Activated naive CD4-positive, alpha-beta T cell treated with anti-CD3 and anti-CD28 coated beads, Interleukin-2, amount 50 U/mL, for 16 hours (primary cell): ENCODE measurements at regions not wholly inside any gene's neighbourhood (a gene's known extent, or its start where the extent isn't known, plus 50 kb on each side); places are given as distances from the start of the nearest gene placed in this dataset.
"Not testable (repeated sequence)": the region's sequence is repeated elsewhere in the genome, so short reads cannot be mapped to it uniquely, and the experiment has no call there.

ENCODE experiments used
- DNase-seq: peaks from one replicate; pipeline ENCODE4 v3.0.0-alpha.2; 2020

GRCh38 chr12:116361414-116362223 is 84.1 kb upstream of the MED13L start:
- DNase-seq = no peak

- DNase-seq = no peak
These were observed 87.6 kb upstream of the MED13L start for GRCh38 chr12:116365114-116365513.

DNA sequence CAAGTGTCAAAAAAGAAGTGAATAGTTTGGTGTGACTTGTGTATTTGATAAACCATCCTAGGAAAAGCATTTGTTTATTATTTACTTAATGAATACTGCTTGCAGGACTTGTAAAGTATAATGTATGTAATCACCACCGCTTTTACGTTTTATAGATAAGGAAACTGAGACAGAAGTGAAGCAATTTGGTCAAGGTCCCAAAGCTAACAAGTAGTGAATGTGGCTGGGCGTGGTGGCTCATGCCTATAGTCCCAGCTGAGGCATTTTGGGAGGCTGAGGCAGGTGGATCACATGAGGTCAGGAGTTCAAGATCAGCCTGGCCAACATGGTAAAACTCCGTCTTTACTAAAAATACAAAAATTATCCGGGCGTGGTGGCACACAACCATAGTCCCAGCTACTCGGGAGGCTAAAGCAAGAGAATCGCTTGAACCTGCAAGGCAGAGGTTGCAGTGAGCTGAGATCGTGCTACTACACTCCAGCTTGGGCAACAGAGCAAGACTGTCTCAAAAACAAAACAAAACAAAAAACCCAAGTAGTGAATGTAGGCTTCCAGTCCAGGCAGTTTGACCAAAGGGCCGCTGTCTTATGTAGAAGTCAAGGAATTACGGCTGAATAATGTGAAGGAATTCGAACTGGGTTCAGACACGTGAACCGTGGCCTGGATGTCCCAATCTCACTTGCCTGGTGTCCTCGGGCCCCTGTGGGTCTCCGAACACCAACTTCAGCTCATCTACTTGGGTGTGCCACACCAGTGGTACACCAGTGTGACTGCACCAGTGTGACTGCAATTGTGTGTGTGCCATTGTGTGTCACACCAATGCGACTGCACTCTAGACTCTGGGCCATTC is 88.3 kb upstream of the MED13L start:
- DNase-seq = no peak

DNA sequence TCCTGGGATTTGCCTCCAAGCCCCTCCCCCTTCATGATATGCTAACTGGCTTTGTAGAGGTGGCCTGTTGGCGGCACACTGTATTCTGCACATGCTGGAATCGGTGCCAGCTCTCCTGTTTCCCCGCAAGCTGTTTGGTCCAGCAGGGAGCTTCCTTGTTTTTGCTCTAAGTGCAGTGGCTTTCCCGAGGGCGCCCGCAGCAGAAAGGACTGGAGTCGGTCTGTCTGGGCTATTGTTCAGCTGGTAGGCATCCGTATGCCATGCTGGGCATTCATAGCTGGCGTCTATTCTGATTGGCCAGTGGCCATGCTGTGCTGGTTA is 88.9 kb upstream of the MED13L start:
- no peak for DNase-seq

DNA sequence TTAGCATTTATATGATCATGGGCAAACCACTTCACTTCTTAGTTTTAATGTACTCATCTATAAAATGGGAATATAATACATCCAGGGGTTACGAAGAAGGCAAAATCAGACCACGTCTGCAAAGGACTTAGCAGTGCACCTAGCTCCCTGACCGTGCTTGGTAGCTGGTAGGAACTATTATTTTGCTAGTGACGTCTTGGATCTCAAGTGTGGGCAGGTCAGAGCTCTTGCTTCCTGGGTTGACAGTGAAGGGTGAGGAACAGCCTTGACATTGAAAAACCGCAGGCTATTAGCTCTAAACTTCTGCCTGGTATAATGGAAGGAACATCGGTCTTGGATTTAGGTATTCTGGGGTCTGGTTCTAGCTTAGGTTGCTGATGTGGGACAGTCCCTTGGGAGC is 89.3 kb upstream of the MED13L start:
- DNase-seq = no peak

- DNase-seq = no peak
These were observed 91.0 kb upstream of the MED13L start for GRCh38 chr12:116368196-116369194.

- no peak for DNase-seq
These were observed 92.5 kb upstream of the MED13L start for GRCh38 chr12:116370004-116370404.

- DNase-seq = no peak
These were observed 93.5 kb upstream of the MED13L start for GRCh38 chr12:116370886-116371580.

- DNase-seq = no peak
These were observed 95.3 kb upstream of the MED13L start for GRCh38 chr12:116372815-116373214.

DNA sequence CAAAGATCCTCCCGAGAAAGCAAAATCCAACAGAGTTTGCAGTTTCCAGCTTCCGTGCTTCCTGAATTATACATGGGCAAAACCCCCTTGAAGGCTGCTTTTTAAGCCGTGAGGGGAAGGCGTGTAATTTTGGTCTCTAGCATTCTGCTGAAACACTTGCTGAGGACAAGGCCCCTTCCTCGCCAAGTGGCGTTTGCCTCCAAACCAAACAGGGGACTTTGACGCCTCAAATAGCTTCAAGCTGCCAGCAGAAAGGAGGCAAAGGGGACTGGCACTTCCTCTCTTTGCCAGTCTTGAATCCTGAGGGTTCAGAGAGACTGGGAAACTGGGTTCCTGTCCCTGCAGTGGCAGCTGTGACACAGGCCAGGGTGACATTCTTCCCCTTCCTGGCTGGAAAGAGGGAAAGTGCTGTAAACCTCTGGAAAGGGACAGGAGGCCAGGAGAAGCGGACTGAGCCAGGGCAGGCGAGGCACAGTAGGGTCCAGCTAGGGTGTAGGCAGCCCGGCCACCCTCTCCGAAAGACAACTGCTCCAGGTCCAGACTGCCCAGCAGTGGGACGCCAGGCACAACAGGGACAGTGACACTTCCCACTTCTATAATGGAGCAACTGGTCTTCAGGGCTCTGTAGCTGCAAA is 96.2 kb upstream of the MED13L start:
- no peak for DNase-seq

- DNase-seq = no peak
These were observed 96.7 kb upstream of the MED13L start for GRCh38 chr12:116374207-116374606.

- no peak for DNase-seq
These were observed 97.9 kb upstream of the MED13L start for GRCh38 chr12:116375278-116375842.

- no peak for DNase-seq
These were observed 99.1 kb upstream of the MED13L start for GRCh38 chr12:116376354-116377193.

- not testable (repeated sequence) for DNase-seq
These were observed 99.7 kb upstream of the MED13L start for GRCh38 chr12:116377194-116377571.

DNA sequence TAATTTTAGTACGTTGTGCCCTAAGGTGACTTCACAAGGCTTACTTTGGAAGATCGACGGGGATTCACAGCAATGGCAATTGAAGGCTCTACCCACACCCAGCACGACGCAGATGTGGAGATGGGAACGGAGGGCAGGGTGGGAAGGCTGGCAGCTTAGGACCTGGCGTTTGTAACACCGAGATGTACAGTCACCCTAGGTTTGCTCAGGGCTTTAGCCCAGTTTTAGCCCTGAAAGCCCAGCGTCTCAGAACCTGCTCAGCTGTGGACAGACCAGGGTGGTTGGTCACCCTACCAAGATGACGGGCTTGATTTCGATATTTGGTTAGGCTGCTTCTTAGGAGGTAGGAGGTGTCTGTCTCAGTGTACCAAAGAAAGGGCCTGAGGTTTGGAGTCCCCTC is 100.5 kb upstream of the MED13L start:
- DNase-seq = no peak

DNA sequence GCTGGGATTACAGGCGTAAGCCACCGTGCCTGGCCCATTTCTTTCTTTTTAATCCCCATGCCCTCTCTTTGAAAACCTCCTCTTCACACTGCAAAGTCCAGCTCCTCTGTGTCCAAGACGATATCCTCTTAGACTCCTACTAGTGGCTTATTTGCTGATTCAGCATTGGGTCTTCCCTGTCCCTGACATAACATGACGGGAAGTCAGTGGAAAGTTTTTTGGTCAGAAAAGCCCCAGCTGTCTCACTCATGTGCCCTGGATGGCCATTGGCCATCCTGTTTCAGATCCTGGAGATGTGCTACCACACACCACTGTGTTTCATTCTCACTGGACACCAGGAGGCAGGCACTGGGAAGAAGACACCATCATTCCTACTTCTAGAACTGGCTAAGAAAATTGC is 102.6 kb upstream of the MED13L start:
- DNase-seq = no peak

DNA sequence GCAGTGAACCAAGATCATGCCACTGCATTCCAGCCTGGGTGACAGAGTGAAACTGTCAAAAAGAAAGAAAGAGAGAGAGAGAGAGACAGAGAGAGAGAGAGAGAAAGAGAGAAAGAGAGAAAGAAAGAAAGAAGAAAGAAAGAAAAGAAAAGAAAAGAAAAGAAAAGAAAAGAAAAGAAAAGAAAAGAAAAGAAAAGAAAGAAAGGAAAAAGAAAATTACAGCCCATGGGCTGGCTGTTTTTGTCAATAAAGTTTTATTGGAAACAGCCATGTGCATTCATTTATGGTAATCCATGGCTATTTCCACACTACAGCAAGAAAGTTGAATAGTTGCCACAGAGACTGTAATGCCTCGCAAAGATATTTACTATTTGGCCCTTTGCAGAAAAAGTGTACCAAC is 103.2 kb upstream of the MED13L start:
- DNase-seq = not testable (repeated sequence)

DNA sequence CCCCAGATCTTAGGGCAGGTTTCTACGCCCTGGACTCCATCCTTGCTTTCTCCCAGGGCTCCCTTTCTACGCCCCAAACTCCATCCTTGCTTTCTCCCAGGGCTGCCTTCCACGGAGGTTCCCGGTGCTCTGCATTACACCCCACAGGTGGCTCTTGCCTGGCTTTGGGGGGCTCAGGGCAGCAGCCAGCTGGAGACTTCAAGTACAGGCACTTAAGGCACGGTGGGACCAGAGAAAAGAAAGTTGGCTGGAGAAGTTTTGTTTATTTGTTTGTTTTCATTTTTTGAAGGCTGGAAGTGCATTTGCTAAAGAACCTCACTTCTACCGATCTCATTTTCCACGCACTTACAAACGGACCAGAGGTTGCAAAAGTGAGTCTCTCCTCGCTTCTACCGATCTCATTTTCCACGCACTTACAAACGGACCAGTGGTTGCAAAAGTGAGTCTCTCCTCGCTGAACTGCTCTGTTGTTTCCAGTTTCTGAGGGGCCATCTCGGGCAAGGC is 103.8 kb upstream of the MED13L start:
- DNase-seq = no peak

- DNase-seq = no peak
These were observed 104.5 kb upstream of the MED13L start for GRCh38 chr12:116381744-116382685.
